HG03175 (cell line): ENCODE measurements at regions not wholly inside any gene's neighbourhood (a gene's known extent, or its start where the extent isn't known, plus 50 kb on each side); places are given as distances from the start of the nearest gene placed in this dataset.

Experiments used
- ATAC-seq: cut with Tn5 transposase; IDR thresholded peaks from one replicate; pipeline ENCODE4 v1.9.1; 2021; ENCODE audit warnings: mild to moderate bottlenecking, moderate library complexity; ENCODE audit not compliant: unreplicated experiment

GRCh38 chr14:87816416-87816815 is 176.6 kb downstream of the GALC start:
- ATAC-seq = no peak

GRCh38 chr14:87815121-87815520 is 177.9 kb downstream of the GALC start:
- no peak for ATAC-seq

GRCh38 chr14:87813686-87814085 is 179.3 kb downstream of the GALC start:
- ATAC-seq = no peak

GRCh38 chr14:87813211-87813610 is 179.8 kb downstream of the GALC start:
- ATAC-seq = no peak

GRCh38 chr14:87811246-87811645 is 181.7 kb downstream of the GALC start:
- ATAC-seq = no peak

- no peak for ATAC-seq
Observed at GRCh38 chr14:87810711-87811110, 182.3 kb downstream of the GALC start.

GRCh38 chr14:87809261-87809660 is 183.7 kb downstream of the GALC start:
- no peak for ATAC-seq

GRCh38 chr14:87805315-87805723 is 187.7 kb downstream of the GALC start:
- ATAC-seq = peak; percentile 67

- no peak for ATAC-seq
Observed at GRCh38 chr14:87800216-87800615, 192.8 kb downstream of the GALC start.

- no peak for ATAC-seq
Observed at GRCh38 chr14:87799400-87799799, 193.6 kb downstream of the GALC start.

- no peak for ATAC-seq
Observed at GRCh38 chr14:87797001-87797400, 196.0 kb downstream of the GALC start.

GRCh38 chr14:87794561-87794960 is 198.4 kb downstream of the GALC start:
- no peak for ATAC-seq

- ATAC-seq = peak; percentile 50
Observed at GRCh38 chr14:87785897-87786296, 207.1 kb downstream of the GALC start.

GRCh38 chr14:87784386-87784785 is 208.6 kb downstream of the GALC start:
- no peak for ATAC-seq

GRCh38 chr14:87783071-87783470 is 209.9 kb downstream of the GALC start:
- no peak for ATAC-seq

- no peak for ATAC-seq
Observed at GRCh38 chr14:87772854-87773253, 220.1 kb downstream of the GALC start.

- peak; percentile 86 for ATAC-seq
Observed at GRCh38 chr14:87767567-87767901, 225.4 kb downstream of the GALC start.

GRCh38 chr14:87758876-87759275 is 234.1 kb downstream of the GALC start:
- ATAC-seq = no peak

GRCh38 chr14:87756661-87757060 is 236.3 kb downstream of the GALC start:
- ATAC-seq = peak; percentile 65

- ATAC-seq = no peak
Observed at GRCh38 chr14:87754520-87755223, 238.3 kb downstream of the GALC start.

- ATAC-seq = no peak
Observed at GRCh38 chr14:87748558-87748957, 244.4 kb downstream of the GALC start.

GRCh38 chr14:87745507-87746118 is 247.4 kb downstream of the GALC start:
- ATAC-seq = peak; percentile 83
